ENCODE measurements at regions not wholly inside any gene's neighbourhood (a gene's known extent, or its start where the extent isn't known, plus 50 kb on each side); places are given as distances from the start of the nearest gene placed in this dataset.

GRCh38 chr2:240347949-240348500 is 87.4 kb upstream of the GPC1 start:
- Histone ChIP-seq H3K4me1 (ENCODE audit: control insufficient read depth in 1 of 2, insufficient read depth in 2 of 2, low read length in 2 of 2) (no peaks in the 10 kb centered on the region), H3K27me3 (ENCODE audit: control insufficient read depth in 2 of 2, insufficient read depth in 2 of 2, low read length in 2 of 2) (no peaks in the 10 kb centered on the region), H3K4me3 (replicated peaks in 1 of 3; ENCODE audit: low read depth in 2 of 3, low read length in 3 of 3) (no peak overlapping the region), H4K20me1 (ENCODE audit: insufficient read depth, low read length) (no peaks in the 10 kb centered on the region), H3K27ac (ENCODE audit: low read depth in 1 of 2, low read length in 2 of 2) (no peak overlapping the region), H3K79me2 (ENCODE audit: insufficient read depth, low read length) (no peaks in the 10 kb centered on the region), H3K9ac (ENCODE audit: insufficient read depth, low read length, poor library complexity, severe bottlenecking) (no peak overlapping the region), H3K9me3 (replicated peaks in 1 of 2; ENCODE audit: control insufficient read depth in 1 of 2, insufficient read depth in 1 of 2, low read length in 2 of 2) (peaks cover 23 to 34% of the 10 kb centered on the region in 2 donors), H3K4me2 (replicated peaks; ENCODE audit: extremely low read depth, low read length, poor library complexity, severe bottlenecking) (no peak overlapping the region), H3K36me3 (replicated peaks in 1 of 2; ENCODE audit: control insufficient read depth in 1 of 2, insufficient read depth in 2 of 2, low read length in 2 of 2) (no peaks in the 10 kb centered on the region), H2AFZ (ENCODE audit: insufficient read depth, low read depth, low read length, poor library complexity, severe bottlenecking) (no peak overlapping the region)
- no peaks in the 10 kb centered on the region for H3K36me3 Mint-ChIP-seq
- no peak overlapping the region for H3K27ac Mint-ChIP-seq
- no peaks in the 10 kb centered on the region for H3K4me1 Mint-ChIP-seq
- TF ChIP-seq, protein P1, sequence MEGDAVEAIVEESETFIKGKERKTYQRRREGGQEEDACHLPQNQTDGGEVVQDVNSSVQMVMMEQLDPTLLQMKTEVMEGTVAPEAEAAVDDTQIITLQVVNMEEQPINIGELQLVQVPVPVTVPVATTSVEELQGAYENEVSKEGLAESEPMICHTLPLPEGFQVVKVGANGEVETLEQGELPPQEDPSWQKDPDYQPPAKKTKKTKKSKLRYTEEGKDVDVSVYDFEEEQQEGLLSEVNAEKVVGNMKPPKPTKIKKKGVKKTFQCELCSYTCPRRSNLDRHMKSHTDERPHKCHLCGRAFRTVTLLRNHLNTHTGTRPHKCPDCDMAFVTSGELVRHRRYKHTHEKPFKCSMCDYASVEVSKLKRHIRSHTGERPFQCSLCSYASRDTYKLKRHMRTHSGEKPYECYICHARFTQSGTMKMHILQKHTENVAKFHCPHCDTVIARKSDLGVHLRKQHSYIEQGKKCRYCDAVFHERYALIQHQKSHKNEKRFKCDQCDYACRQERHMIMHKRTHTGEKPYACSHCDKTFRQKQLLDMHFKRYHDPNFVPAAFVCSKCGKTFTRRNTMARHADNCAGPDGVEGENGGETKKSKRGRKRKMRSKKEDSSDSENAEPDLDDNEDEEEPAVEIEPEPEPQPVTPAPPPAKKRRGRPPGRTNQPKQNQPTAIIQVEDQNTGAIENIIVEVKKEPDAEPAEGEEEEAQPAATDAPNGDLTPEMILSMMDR (IDR thresholded peaks at IDR 0.05) = no peak
- intact Hi-C loops (cut with micrococcal nuclease) = no loop called here
- no peak overlapping the region for H3K4me3 Mint-ChIP-seq
- 83% methylated on average over 5 of the region's 8 CpGs for WGBS (ENCODE audit: insufficient coverage)
- peaks cover 0 to 4% (median 3%) of the 10 kb centered on the region in 3 donors for H3K27me3 Mint-ChIP-seq (ENCODE audit: low read depth in 3 of 3)
- H3K9me3 Mint-ChIP-seq = peaks cover 6 to 33% (median 28%) of the 10 kb centered on the region in 7 donors
- no peak for DNase-seq

GRCh38 chr2:240348522-240348921 is 86.9 kb upstream of the GPC1 start:
- no peaks in the 10 kb centered on the region for H3K4me1 ChIP-seq (ENCODE audit: control insufficient read depth in 1 of 2, insufficient read depth in 2 of 2, low read length in 2 of 2)
- H3K27ac ChIP-seq (ENCODE audit: low read depth in 1 of 2, low read length in 2 of 2) = no peak overlapping the region
- H3K27me3 ChIP-seq (ENCODE audit: control insufficient read depth in 2 of 2, insufficient read depth in 2 of 2, low read length in 2 of 2) = no peaks in the 10 kb centered on the region
- intact Hi-C loops (cut with micrococcal nuclease) = no loop called here
- H3K4me2 ChIP-seq (replicated peaks; ENCODE audit: extremely low read depth, low read length, poor library complexity, severe bottlenecking) = no peak overlapping the region
- no peak overlapping the region for H2AFZ ChIP-seq (ENCODE audit: insufficient read depth, low read depth, low read length, poor library complexity, severe bottlenecking)
- 83% methylated on average over 8 of the region's 8 CpGs for WGBS (ENCODE audit: insufficient coverage)
- Mint-ChIP-seq H3K4me1 (no peaks in the 10 kb centered on the region), H3K4me3 (no peak overlapping the region), H3K9me3 (peaks cover 6 to 30% (median 28%) of the 10 kb centered on the region in 7 donors), H3K36me3 (no peaks in the 10 kb centered on the region), H3K27me3 (ENCODE audit: low read depth in 3 of 3) (peaks cover 0 to 3% (median 3%) of the 10 kb centered on the region in 3 donors), H3K27ac (no peak overlapping the region)
- no peak for DNase-seq
- H3K36me3 ChIP-seq (replicated peaks in 1 of 2; ENCODE audit: control insufficient read depth in 1 of 2, insufficient read depth in 2 of 2, low read length in 2 of 2) = no peaks in the 10 kb centered on the region
- TF ChIP-seq, protein P1 (IDR thresholded peaks at IDR 0.05) = no peak
- H3K9ac ChIP-seq (ENCODE audit: insufficient read depth, low read length, poor library complexity, severe bottlenecking) = no peak overlapping the region
- no peak overlapping the region for H3K4me3 ChIP-seq (replicated peaks in 1 of 3; ENCODE audit: low read depth in 2 of 3, low read length in 3 of 3)
- H3K9me3 ChIP-seq (replicated peaks in 1 of 2; ENCODE audit: control insufficient read depth in 1 of 2, insufficient read depth in 1 of 2, low read length in 2 of 2) = peaks cover 23 to 36% of the 10 kb centered on the region in 2 donors
- no peaks in the 10 kb centered on the region for H3K79me2 ChIP-seq (ENCODE audit: insufficient read depth, low read length)
- H4K20me1 ChIP-seq (ENCODE audit: insufficient read depth, low read length) = no peaks in the 10 kb centered on the region

All from CD14-positive monocyte (primary cell).